ENCODE measurements at regions not wholly inside any gene's neighbourhood (a gene's known extent, or its start where the extent isn't known, plus 50 kb on each side); places are given as distances from the start of the nearest gene placed in this dataset.
"Not testable (repeated sequence)": the region's sequence is repeated elsewhere in the genome, so short reads cannot be mapped to it uniquely, and the experiment has no call there.

DNA sequence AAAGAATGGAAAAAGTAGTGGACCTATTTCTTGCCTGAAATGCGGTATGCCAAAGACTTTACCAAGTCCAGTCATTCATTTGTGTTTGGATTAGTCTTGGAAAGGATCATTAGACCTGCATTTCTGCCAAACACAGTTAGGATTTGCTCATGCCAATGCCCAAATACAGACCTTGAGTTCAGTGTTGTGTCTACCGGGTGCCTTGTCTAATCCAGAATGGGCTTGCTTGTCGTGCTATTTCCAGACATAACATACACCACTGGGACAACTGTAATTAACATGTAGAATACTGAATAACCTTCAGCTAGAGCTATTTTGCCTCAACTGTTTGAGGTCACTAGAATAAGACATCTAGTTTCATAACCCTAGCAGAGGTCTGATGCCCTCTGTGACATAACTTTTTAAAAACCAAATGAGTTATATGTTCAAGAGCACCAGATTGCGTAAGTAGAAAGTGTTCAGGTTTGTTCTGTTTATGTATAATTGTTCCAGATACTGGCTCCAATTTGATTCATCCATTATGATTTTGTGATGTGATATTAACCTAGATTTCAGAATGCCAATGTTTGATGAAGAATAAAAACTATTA lies 145.3 kb upstream of the DPH6 start:
- intact Hi-C loops (cut with DNase I) = loop anchor here (2.0 to 5.0 kb wide), 2 partner anchors 106 to 144 kb away; partner anchors contain the start of gene DPH6
- DNase-seq (ENCODE audit: low spot score) = no peak

DNA sequence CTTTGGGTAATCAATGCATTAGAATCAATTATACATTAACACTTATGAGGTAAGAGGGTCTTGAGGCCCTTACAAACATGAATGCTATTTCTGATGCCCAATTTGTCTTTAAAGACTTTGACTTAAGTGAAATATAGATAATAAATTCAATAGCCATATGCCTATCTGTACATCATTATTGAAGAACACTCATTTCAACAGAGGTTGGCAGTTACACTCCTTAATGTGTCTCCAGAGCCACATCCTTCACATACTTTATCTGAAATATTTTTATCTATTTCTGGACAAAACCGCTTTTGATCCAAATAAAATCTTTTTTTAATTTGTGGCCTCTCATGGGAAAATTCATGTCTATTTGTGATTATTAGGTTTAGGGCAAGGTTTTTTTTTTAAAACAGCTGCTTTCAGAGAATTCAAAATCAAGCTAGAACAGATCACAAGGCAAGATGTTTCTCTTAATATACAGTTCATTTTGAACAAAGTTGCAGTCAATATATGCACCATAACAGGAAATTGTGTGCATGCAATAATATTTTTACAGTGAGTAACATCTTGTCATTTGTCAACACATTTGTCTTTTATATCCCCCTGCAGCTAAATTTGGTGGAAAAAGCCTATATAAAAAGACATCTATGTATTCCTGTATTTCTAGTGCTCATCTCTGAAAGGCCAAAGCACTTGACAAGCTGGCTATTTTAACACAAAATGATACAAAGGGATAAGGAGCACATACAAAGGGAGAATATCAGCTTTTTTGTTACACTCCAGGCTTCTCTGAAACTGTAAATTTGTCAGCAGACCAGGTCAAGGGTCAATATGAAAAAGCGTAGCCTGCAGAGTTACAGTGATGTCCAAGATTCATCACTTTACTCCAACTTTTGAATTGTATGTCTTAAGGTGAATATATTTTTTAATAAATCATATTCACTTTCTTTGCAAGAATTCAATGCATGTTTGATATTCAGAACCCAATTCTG lies 146.2 kb upstream of the DPH6 start:
- intact Hi-C loops (cut with DNase I) = loop anchor here (2.0 to 5.0 kb wide), 2 partner anchors 107 to 145 kb away; partner anchors contain the start of gene DPH6
- DNase-seq (ENCODE audit: low spot score) = no peak

DNA sequence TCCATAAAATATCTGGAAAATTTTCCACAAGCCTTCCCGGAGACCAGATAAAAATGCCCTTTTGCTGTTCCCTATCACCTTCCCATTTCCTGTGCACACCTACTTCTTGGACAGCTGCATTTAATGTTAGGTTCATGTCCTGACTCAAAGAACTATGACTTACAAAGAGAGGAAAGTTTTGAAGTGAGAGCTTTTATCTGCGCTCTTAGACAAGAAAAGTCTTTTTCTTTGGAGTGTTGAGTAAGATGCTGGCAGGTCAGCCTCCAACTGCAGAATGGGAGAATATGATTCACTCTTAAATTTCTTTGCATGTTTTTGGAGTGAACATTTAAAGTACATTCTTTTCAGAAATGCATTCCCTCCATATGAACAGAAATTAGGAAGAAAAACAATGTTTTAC lies 147.3 kb upstream of the DPH6 start:
- intact Hi-C loops (cut with DNase I) = loop anchor here (5.0 kb wide), 1 partner anchor 146 kb away; the partner anchor contains the start of gene DPH6

GRCh38 chr15:35693886-35694285 lies 147.9 kb upstream of the DPH6 start:
- DNase-seq (ENCODE audit: low spot score) = no peak
- intact Hi-C loops (cut with DNase I) = loop anchor here (5.0 kb wide), 1 partner anchor 147 kb away; the partner anchor contains the start of gene DPH6

More for the DNA sequence above, 147.3 kb upstream of the DPH6 start:
- no peak for DNase-seq (ENCODE audit: low spot score)

DNA sequence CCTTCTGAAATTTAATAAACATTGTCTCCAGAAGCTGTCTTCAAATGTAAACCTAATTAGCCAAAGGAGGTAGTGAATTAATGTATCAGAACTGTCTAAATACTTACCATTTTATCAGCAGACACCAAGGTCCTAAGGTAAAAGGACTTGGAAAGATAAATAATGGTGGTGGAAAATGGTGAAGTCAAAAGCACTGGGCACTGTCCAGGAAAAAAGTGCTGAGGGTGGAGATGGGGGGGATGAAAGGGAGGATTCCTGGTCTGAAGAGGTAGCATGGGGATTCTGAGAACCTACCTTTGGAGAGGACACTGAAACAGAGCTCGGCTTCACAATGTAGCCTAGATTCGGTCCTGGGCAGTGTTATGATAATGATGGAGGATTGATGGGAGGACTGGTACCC lies 149.0 kb upstream of the DPH6 start:
- DNase-seq (ENCODE audit: low spot score) = no peak
- intact Hi-C loops (cut with DNase I) = no loop called here

- DNase-seq (ENCODE audit: low spot score) = no peak
- intact Hi-C loops (cut with DNase I) = no loop called here
Measured at GRCh38 chr15:35696767-35697231, 150.8 kb upstream of the DPH6 start.

- intact Hi-C loops (cut with DNase I) = no loop called here
- DNase-seq (ENCODE audit: low spot score) = no peak
Measured at GRCh38 chr15:35697549-35698299, 151.8 kb upstream of the DPH6 start.

GRCh38 chr15:35698331-35698730 lies 152.4 kb upstream of the DPH6 start:
- intact Hi-C loops (cut with DNase I) = no loop called here
- DNase-seq (ENCODE audit: low spot score) = no peak

GRCh38 chr15:35698966-35699575 lies 153.1 kb upstream of the DPH6 start:
- no peak for DNase-seq (ENCODE audit: low spot score)
- intact Hi-C loops (cut with DNase I) = no loop called here

DNA sequence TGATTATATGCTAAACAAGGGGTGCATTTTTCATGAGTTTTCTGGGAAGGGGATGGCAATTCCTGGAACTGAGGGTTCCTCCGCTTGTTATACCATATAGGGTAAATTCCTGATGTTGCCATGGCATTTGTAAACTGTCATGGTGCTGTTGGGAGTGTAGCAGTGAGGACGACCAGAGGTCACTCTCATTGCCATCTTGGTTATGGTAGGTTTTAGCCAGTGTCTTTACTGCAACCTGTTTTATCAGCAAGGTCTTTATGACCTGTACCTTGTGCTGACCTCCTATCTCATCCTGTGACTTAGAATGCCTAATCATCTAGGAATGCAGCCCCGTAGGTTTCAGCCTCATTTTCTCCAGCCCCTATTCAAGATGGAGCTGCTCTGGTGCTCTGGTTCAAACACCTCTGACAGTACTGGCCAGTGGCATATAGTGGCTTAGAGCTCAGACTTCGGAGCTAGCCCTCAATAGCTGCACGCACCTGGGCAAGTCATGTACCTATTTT lies 154.2 kb upstream of the DPH6 start:
- intact Hi-C loops (cut with DNase I); DNase-seq (ENCODE audit: low spot score): not testable (repeated sequence)

GRCh38 chr15:35701402-35702046 lies 155.6 kb upstream of the DPH6 start:
- intact Hi-C loops (cut with DNase I) = no loop called here
- DNase-seq (ENCODE audit: low spot score) = no peak

DNA sequence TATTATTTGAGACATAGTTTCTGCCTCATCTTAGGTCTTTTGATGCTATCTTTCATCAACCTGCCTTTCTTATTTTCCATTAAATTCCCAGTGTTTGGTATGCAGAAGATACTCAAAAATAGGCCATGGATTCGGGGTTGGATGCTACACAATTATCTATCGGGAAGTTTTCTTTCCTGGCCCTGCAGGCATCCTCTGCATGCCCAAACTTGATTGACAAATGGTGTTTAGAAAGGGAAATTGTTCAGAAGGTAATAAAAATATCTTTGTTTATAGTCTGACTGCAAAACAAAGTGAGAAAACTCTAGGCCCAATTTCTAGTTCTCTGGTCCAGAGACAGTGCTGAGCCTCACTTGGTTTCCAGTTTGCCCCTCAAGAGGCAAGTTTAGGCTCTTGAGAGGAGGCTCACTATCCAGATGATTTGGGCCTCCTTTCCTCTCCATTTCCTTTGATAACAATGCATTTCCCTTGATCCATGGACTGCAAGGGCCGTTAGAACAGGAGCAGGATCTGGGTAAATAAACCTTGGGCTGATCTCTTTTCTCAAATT lies 157.1 kb upstream of the DPH6 start:
- DNase-seq (ENCODE audit: low spot score) = no peak
- intact Hi-C loops (cut with DNase I) = no loop called here

DNA sequence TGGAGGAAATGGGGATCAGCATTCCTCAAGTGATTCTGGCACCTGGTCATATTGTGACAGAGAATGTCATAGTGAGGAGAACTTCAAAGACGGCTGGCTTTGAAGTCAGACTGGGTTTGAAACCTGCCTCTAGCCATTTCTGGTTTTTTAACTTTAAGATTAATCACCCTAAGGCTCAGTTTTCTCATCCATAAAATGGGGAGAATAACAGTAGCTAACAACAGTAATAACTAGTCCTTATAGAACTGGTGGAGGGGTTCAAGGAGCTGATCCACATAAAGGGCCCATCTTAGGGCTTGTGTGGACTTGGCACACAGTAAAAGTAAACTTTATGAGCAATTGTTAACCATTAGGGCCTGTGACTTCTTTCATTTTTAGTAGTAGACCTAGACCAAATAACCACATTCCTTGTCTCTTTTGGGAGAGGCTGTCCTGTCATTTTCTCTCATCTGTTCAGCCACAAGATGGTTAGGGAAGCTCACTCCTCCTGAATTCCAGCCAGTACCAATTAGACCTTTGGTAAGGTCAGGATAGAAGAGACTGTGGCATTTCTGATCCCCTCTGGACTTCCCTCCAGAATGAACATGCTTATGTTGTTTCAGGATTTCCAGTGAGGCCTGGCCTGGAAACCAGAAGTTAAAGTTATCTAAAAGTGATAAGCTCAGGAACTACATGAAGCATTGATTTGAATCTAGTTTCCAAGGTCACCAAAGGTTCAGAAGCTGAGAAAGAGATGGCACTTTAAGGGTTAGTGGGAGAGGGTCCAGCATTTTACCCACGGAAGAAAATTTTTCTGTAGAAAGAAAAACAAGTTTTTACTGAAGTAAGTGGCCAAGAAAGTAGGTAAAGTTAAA lies 159.3 kb upstream of the DPH6 start:
- intact Hi-C loops (cut with DNase I) = no loop called here
- DNase-seq (ENCODE audit: low spot score) = no peak

DNA sequence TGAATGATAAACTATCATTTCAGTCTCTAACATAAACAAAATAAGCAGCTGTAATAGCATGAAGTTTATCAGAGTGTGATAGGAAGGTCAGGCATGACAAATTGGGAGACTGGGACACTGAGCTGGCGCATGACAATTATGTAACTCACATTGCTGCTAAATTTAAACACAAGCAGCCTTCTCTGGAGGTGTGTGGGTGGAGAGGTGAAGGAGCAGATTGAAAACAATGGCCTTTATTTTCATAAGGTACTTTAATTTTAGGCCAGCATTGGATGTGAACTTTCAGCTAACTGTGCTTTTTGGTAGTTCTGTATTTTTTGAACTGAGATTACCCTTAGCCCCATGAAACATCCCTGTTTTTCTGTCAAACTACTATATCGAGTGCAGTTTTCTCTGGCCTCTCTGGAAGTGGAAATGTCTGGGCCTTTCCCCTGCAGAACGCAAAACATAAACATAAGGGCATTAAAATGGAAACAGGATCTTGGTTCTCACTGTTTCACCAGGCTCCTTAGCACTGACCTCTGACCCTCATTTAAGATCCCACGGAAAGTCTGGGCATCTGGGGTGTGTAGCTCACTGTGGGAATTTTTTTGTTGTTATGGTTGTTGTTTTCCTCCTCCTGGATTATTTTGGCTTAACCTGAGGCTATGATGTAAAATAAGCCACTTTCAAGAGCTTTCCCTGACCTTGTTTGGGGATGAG lies 160.1 kb upstream of the DPH6 start:
- intact Hi-C loops (cut with DNase I) = no loop called here
- no peak for DNase-seq (ENCODE audit: low spot score)

DNA sequence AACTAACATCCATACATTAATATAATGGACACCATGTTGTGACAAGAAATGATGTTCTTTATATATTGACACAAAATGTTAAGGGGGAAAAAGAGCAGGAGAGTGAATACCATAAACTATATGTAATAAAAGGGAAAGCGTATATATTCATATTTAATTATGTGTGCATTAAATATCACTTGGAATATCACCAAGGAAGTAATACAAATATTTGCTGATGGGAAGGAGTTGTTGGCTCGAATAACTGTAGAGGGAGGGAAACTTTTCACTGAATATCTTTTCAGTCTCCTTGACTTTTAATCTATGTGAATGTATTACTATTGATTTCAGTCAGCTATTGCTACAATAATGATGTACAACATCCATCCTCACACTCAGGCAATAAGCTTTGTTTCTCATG lies 167.0 kb upstream of the DPH6 start:
- intact Hi-C loops (cut with DNase I) = no loop called here
- DNase-seq (ENCODE audit: low spot score) = no peak

GRCh38 chr15:35713733-35714132 lies 167.8 kb upstream of the DPH6 start:
- intact Hi-C loops (cut with DNase I) = no loop called here
- DNase-seq (ENCODE audit: low spot score) = no peak

GRCh38 chr15:35717721-35718120 lies 171.8 kb upstream of the DPH6 start:
- intact Hi-C loops (cut with DNase I) = no loop called here
- DNase-seq (ENCODE audit: low spot score) = no peak
